Dedifferentiated amniotic fluid mesenchymal stem cell (primary cell): ENCODE measurements at regions not wholly inside any gene's neighbourhood (a gene's known extent, or its start where the extent isn't known, plus 50 kb on each side); places are given as distances from the start of the nearest gene placed in this dataset.
"Not testable (repeated sequence)": the region's sequence is repeated elsewhere in the genome, so short reads cannot be mapped to it uniquely, and the experiment has no call there.

Source experiments
- DNase-seq: peaks from one replicate; pipeline ENCODE4 v3.0.0-alpha.2; 2016; ENCODE audit errors: extremely low spot score

DNA sequence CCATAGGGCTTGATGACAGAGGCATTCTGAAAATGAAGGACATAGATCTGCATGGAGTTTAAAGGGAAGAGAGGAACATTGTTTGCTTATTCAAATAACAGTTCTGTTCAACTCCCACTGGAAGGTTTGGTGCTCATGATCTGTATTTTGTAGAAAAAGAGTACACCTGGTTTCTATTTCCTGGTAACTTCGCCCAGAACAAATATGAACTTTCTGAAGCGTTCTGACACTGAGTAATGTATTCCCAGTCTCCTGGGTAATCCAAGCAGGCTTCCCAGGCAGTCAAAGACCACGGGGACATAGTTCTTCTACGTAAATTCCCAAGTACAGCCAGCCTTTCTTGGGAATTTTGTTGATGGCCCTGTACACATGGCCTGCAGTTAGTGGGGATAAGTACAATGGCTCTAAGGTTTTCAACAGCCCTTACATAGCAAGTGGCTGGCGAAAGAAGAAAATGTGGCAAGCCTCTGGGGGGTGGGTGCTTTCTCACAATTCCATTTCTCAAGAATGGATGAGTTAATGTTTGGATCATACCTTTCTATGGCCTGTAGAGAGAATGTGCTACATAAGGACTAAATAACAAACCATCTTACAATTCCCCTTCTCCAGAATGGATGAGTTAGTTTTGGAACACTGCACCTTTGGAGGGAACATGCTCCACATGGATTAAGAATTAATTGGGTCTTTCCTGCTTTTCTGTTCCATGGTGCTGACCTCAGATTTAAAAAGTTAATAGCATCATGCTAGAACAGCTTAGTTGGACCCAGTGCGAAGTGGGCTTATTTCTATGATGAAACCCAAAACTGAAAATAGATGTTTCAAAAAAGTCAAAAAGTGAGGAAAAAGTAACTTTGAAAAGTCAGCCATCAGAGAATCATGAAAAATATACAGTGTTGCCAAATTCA lies 52.7 kb downstream of the COL6A6 start:
- DNase-seq = no peak

DNA sequence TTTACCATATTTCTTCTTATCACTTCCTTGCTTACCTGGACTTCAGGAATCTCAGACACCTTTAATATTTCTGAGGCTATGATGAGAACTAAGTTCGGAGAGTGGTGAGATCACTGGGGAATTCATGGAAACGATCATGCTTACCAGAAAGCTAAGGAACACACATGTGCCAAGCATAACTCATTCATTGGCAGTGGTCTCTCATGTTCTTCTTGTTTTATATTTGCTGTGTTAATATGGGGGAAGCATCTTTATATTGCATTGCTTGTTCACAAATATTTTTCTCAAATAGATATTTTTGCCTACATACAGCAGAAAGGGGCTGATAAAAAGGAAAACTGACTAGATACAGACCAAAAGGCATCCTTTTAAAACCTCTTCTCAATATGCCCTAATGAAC lies 55.8 kb downstream of the COL6A6 start:
- DNase-seq = no peak

DNA sequence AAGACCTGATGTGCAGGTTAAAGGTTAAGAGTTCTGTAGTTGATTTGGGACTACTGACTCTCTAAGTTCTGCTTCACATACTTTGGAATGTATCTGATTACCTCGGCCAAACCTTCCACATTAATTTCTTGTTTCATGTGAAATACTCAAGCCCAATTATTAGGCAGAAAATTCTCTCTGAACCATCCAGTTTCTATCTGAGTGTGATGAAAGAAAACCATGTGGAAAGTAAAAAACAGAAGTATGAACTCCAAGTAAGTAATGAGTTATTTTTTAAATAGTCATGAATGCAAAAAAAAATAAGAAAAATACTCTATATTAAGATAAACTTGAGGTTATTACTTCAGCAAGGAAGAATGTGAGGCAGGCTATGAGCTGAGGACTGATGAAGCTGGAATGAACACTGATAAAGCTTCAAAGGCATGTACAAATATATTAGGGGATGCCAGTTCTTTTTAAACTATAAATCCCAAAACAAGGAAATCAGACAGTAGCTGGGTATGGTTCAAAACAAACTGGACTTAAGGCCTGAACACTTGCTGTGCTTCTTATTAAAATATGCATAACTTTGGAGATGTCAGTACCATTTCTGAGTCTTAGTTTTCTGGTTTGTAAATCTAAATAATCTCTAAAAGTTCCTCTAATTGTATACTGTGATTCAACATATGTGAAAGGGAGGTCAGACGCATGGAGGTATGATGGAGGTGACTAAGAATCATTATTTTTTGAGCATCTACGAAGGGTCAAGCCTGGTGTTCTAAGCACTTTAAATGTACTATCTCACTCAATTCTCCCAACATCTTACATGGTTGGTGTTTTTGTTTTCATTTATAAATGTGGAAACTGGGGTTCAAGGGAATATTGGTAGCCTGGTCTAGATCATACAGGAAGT lies 59.6 kb downstream of the COL6A6 start:
- DNase-seq = peak; percentile 67

DNA sequence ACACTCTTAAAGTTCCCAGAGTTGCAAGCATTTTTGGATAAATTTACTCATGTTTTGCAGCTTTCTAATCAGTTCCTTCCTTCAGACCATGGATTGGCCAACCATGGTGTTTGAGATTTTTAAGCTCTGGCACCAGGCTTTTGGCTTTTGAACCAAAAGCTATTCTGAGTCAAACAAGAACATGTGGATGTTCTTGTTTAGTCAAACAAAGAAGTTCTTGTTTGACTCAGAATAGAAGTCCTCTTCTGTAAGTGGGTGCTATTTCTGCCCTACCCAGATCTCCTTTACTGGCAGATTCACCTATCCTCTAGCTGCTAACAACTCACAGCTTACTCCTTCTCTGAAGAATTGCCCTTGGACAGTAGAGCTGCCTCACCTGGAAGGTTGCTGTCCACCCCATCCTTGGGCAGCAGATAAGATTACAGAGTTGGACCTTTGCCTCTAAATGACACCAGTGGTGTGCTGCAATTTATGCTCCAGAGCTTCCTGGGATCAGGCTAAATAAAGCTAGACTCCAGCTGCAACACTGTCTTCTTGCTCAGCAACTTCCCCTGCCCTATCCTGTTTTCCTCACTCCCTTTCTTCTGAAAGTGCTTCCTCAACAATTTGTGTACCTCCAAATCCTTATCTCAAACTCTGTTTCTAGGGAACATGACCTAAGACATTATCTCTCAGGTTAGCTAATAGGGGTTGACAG lies 65.6 kb downstream of the COL6A6 start:
- no peak for DNase-seq

DNA sequence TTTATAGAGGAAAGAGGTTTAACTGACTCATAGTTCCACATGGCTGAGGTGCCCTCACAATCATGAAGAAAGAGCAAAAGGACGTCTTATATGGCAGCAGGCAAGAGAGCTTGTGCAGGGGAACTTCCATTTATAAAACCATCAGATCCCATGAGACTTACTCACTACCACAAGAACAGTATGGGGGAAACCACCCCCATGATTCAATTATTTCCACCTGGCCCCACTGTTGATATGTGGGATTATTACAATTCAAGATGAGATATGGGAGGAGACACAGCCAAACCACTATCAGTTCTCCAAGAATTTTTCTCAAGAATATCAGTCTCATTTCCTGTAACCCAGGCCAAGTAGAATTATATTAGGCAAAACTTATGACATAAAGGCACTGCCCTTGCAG lies 77.8 kb downstream of the COL6A6 start:
- not testable (repeated sequence) for DNase-seq

DNA sequence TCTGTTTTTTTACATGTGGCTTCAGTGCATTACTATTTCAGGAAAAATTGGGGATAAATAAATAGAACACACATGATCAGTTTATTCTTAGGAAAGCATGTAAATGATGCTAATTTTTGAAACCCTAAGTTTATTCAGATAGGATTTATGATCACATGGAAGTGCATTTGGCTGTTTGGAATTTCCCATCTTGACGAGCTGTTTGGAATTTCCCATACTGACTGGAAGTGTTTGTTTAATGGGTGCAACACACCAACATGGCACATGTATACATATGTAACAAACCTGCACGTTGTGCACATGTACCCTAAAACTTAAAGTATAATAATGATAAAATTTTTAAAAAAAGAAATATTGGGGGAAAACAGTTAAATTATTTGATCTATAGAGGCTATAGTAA lies 79.5 kb downstream of the COL6A6 start:
- no peak for DNase-seq

DNA sequence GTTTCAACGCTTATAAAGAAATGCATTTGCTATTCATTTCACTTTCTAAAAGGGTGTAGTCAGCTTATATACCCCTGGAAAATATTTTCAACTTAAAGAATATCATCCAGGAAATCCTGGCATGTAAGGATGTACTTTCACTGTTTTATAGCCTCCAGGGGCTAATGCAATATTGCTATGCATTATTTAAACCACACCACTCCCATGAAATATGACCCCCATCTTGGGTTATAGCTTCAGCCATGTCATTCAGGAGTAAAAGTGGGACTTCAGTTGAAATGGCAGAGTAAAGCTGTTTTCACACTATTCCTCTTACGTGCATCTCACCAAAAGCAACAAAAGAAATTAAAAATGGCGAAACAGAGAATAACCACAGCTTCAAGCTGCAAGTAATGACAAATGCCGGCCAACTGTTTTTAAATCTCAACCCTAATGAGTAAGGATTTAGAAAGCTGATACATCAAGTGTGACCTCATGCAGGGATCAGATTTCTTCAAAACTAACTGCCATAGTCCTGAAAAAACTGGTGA lies 84.5 kb downstream of the COL6A6 start:
- peak; percentile 43 for DNase-seq

DNA sequence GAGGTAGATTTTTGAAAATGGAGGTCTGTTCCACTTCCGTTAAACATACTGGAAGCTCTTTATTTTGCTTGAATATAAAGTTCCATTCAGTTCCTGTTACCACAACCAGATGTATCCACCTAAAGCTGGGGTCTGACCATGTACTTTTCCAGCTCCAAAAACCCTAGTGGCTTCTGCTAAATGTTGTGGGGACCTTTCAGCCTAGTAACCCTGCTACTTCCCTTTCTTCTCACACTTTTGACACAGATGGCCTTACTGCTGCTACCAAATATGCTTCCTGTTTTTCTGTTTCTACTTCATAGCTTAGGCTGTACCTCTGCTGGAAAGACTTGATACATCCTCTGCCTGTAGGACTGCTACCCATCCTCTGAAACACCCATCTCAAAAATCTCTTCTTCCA lies 87.8 kb downstream of the COL6A6 start:
- DNase-seq = no peak

DNA sequence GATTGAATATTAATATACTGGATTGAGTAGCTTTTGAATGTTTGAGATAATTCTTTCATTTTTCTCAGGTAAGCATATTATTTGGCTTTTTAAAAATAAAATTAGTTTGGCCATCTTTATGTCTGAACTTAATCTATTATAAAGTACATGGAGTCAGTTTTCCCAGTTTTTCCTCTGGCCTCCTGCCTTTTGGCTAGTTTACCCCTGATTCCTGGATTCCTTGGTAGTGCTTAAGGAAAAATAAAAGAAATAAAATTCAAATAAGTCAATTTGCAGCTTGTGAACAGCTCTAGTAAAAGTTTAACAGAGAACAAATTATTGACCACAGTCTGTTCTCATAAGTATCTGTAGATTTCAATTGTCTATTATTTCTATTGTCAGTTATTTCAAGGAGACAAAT lies 89.4 kb downstream of the COL6A6 start:
- DNase-seq = no peak

DNA sequence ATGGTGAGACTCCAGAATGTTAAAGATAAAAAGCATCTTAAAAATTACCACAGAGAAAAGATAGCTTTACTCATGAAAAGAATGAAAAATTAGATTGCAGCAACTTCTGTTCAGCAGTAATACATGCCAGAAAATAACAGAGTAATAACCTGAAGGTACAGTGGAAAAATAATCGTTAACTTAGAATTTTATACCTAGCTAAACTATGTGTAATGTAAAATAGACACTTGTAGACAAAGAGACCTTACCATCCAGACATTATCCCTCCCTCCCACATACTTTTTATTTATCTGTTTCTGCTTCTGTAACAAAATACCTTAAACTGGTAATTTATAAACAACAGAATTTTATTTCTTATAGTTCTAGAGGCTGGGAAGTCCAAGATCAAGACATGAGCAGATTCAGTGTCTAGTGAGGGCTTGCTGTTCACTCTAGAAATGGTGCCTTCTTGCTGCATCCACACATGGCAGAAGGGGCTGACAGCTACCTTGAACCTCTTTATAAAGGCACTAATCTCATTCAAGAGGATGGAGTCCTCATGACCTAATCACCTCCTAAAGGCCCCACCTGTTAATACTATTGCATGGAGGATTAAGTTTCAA lies 90.7 kb downstream of the COL6A6 start:
- DNase-seq = no peak

DNA sequence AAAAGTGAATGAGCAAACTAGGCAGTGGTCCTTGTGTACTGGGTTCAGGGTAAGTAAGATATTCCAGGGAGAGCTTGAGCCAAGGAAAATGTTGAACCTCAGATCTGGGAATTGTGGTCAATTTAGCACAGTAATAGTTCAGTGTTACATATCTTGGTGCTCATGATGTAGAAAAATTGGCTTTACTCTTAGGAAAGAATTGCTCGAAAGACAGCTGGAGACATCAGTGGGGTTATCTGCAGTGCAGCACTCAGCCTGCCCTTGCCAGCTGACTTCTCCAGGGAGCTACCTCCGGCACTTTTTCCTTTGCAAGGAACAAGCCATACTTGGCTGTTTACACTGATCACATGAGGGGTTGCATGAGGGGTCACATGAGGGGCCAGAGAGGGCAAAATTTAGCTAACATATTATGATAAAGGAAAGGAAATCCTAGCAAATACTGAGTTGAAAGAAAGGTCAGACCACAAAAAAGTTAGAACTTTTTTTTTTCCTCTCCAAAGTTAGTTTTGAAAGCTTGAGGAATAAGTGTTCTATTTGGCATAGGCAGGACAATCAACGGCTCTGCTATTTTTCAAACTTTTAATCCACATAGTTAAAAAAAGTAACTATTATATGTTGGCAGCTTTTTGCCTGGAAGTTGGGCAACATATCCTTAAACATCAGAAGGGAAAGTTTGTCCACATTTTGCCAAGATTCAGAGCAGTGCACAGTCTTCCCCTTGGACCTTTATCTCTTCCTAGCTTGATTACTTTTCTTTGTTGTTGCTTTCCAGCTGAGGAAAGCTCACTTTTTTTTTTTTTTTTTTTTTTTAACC lies 92.4 kb downstream of the COL6A6 start:
- no peak for DNase-seq

DNA sequence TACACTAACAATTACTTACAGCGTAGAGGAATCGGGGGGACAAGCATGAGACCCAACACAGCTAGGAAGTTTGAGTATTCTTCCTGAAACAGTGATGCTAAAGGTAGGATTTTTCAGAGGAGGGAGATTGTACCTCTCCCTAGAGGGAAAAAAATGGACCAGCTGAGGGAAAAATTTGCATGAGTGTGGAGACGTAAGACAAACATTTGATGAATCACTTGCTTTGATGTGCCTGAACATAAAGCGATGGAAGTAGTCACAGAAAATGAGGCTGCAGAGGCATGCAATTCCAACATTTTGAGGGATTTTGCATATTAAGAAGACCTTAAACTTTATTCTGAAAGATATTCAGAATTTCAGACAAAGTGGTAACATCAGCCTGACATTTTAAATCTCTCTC lies 102.2 kb downstream of the COL6A6 start:
- no peak for DNase-seq

DNA sequence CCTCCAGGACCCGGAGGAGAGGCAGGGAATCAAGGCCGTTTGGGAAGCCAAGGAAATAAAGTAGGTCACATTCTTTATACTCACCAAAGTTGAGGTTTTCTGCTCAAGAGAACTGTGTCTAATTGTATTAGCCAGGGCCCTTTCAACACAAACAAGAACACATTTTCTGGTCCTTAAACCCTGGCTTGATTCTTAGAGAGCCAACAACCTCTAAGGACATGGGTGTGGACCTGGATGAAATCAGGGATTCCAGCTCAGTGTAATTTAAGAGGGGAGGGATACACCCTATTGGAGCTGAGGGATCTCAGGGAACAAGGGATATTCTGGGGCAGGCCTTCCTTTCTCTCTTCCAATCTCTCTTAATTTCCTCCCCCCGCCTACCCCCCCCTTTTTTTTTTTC lies 104.8 kb downstream of the COL6A6 start:
- DNase-seq = peak; percentile 27

DNA sequence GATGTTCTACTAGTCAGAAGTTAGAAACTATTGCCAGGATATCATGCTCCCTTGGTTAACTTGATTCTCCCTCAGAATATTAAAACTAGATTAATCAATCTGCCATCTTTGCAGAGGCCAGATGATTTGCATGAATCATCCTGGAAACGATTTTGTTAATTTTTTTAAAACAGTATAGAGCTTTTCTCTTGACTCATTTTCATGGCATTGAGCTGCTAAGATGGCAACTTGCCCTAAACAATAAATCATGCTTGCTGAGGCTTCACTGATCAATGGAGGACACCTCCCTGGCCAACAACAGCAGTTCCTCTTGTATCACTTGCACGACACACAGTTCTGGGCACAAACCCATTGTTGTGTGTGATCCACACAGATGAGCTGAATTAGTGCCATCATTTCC lies 109.1 kb downstream of the COL6A6 start:
- no peak for DNase-seq

DNA sequence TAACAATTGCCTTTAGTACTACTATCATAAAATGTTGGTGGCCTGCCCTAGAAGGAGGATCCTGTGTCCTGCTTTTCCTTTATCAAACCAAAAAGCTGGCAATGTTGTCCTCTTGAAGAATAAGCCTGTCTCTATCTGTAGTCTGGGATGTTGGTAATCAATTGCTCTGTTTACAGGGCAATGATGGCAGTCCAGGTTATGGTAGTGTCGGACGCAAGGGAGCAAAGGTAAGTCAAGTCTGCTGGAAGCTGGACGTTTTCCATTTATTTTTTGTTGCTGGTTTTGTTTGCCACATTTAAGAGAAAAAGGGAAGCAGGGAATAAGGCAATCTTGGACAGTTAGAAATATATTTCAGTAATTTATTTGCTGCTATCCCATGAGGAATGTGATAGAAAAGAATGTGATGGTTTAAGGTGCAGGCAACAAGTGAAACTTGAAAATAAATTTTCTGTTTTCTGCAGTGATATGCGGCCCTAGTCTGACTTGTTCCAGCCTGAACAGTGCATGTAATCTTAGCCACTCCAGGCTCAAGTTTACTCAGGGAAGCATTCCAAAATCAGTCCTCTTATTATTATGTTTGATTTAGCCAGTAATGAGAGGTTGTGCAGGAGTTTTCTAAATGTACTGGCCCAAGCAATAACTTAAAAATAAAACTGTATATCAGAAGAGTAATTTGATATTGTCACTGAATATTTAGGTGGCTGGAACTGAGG lies 110.3 kb downstream of the COL6A6 start:
- no peak for DNase-seq

DNA sequence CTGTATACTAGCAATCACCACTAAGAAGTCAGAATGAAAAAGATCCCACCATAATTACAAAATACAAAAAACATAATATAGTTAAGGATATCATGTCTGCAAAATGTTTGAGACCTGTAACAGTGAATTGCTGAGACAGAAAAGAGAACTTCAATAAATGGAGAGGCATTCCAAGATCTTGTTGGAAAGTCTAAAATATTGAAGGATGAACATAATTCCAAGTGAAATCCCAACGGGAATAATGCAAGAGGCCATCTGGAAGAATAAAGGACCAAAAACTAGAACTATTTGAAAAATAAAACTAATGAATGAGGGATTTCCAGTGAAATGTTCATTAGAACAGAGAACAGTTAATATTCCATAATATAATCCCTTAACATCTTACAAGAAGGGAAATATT lies 110.9 kb downstream of the COL6A6 start:
- no peak for DNase-seq
